AG04449 (cell line): ENCODE measurements at regions not wholly inside any gene's neighbourhood (a gene's known extent, or its start where the extent isn't known, plus 50 kb on each side); places are given as distances from the start of the nearest gene placed in this dataset.

ENCODE experiments used
- CTCF ChIA-PET: fragments of 350-600 bp; formaldehyde crosslinking; extraction: SDS; loops from one replicate; lab custom pipeline; 2021; ENCODE audit warnings: antibody characterized with exemption; lab: Yijun Ruan, JAX
- POLR2A ChIA-PET: fragments of 400-600, 350-600 bp; formaldehyde crosslinking; extraction: SDS; loops from one replicate; lab custom pipeline; 2020; ENCODE audit warnings: antibody characterized with exemption, inconsistent platforms; lab: Yijun Ruan, JAX
- DNase-seq: peaks from one replicate; pipeline ENCODE4 v3.0.0-alpha.2; 2010; ENCODE audit warnings: low read depth, low spot score
- H3K4me3 ChIP-seq: 2 replicates; pipeline ENCODE4 v1.5.1; 2011; ENCODE audit warnings: low read depth, mild to moderate bottlenecking, control low read depth, low read length
- TF ChIP-seq, protein P1 (sequence below): IDR thresholded peaks from one replicate; pipeline ENCODE4 v1.5.1; 2011; ENCODE audit warnings: mild to moderate bottlenecking, moderate library complexity, low read length, control low read depth, inconsistent platforms; ENCODE audit not compliant: insufficient read depth; ENCODE audit errors: missing control alignments

DNA sequence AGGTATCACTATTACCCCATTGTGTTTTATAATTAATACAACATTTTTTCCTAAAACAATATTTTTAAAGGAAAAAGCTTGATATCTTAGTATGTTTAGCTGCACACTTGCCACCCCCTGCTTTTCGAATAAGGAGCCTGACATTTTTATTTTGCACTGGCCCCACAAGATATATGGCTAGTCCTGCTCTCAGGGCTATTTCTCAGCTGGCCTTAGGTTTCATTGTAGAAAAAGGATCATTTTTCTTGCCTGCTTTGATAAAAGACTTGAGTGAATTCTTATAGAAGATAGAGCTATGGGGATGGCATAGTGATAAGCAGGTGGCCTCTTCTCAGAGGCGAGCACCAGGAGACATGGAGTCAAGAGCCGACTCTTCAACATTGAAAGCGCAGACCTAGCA lies 167.0 kb downstream of the FAM78B start:
- DNase-seq = no peak
- TF ChIP-seq, protein P1, sequence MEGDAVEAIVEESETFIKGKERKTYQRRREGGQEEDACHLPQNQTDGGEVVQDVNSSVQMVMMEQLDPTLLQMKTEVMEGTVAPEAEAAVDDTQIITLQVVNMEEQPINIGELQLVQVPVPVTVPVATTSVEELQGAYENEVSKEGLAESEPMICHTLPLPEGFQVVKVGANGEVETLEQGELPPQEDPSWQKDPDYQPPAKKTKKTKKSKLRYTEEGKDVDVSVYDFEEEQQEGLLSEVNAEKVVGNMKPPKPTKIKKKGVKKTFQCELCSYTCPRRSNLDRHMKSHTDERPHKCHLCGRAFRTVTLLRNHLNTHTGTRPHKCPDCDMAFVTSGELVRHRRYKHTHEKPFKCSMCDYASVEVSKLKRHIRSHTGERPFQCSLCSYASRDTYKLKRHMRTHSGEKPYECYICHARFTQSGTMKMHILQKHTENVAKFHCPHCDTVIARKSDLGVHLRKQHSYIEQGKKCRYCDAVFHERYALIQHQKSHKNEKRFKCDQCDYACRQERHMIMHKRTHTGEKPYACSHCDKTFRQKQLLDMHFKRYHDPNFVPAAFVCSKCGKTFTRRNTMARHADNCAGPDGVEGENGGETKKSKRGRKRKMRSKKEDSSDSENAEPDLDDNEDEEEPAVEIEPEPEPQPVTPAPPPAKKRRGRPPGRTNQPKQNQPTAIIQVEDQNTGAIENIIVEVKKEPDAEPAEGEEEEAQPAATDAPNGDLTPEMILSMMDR = no peak
- no peak overlapping the region for H3K4me3 ChIP-seq
- POLR2A ChIA-PET = no interaction called here
- CTCF ChIA-PET = no interaction called here

DNA sequence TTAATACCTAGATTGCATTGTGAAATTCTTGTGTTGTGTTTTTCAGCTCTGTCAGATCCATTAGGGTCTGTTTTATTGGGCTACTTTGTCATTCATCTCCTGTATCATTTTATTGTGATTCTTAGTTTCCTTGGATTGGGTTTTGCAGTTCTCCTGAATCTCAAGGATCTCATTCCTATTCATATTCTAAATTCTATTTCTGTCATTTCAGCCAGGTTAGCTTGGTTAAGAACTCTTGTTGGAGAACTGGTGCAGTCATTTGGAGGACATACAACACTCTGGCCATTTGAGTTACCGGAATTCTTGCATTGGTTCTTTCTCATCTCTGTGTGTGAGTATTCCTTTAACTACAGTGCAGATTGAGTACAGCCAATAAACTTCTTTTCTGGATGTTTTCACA lies 159.6 kb downstream of the FAM78B start:
- ChIA-PET POLR2A (no interaction called here), CTCF (interaction anchor here (0.9 kb wide), 1 partner anchor 415 kb away, joined by 4 read pairs; no protein-coding TSS in a partner anchor)
- TF ChIP-seq, protein P1 = no peak
- DNase-seq = no peak
- no peak overlapping the region for H3K4me3 ChIP-seq

DNA sequence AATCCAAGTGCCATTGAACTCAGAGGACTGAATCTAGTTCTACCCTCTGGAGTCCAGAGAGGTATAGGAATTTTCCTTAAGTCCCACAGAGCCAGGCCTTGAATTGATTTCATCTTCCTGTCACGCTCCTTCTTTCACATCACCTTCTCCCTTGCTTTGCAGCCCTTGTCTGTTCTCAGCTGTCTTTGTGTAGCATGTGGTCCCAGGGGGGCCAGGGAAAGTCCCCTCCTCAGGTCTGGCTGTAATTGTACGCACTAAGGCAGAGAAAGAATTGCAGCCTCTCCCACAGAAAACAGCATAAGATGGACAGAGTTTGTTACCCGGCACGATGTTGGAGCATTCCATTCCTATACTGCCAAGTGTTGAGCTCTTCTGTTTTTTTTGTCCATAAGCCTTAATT lies 153.6 kb downstream of the FAM78B start:
- TF ChIP-seq, protein P1 = no peak
- DNase-seq = no peak
- CTCF ChIA-PET = no interaction called here
- POLR2A ChIA-PET = no interaction called here
- H3K4me3 ChIP-seq = no peak overlapping the region

DNA sequence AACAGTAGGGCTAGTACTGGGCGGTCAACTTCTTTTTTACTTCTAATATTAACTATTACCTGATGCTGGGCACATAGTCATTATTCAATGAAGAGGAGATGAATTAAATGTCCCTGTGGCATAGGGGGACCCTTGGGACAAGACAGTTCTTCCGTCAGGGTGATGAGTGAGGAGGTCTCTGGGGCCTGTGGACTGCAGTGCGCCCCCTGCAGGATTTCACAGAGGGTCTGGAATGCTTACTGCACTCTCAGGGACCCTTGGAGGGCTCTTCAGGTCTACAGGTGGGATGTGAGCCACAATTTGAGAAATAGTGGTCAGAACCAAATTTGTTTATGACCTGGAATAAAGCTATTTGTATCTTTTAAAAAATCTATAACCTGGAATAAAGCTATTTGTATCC lies 149.4 kb downstream of the FAM78B start:
- ChIA-PET POLR2A (no interaction called here), CTCF (no interaction called here)
- TF ChIP-seq, protein P1 = no peak
- no peak overlapping the region for H3K4me3 ChIP-seq
- DNase-seq = no peak
